Calu3 (cell line): ENCODE measurements at regions not wholly inside any gene's neighbourhood (a gene's known extent, or its start where the extent isn't known, plus 50 kb on each side); places are given as distances from the start of the nearest gene placed in this dataset.

Source experiments
- BruUV-seq: library from RNA; stranded (reverse); fragments of 400-500 nt; replicated peaks from 2 replicates; lab custom pipeline; 2021; lab: Mats Ljungman, UMichigan
- CTCF ChIA-PET: fragments of 300-600 bp; sonication (Branson Sonifier 250); formaldehyde crosslinking; loops from one replicate; lab custom pipeline; 2022; ENCODE audit warnings: antibody characterized with exemption; lab: Charles Lee
- DNase-seq: peaks from one replicate; pipeline ENCODE4 v3.0.0; 2022
- H3K27ac Mint-ChIP-seq: one replicate; pipeline ENCODE4 v1.8.0; 2022; ENCODE audit warnings: mixed read lengths; ENCODE audit not compliant: unreplicated experiment
- H3K27me3 Mint-ChIP-seq: one replicate; pipeline ENCODE4 v1.8.0; 2022; ENCODE audit warnings: mixed read lengths; ENCODE audit not compliant: unreplicated experiment
- H3K36me3 Mint-ChIP-seq: one replicate; pipeline ENCODE4 v1.8.0; 2022; ENCODE audit warnings: mild to moderate bottlenecking, moderate library complexity, mixed read lengths; ENCODE audit not compliant: insufficient read depth, unreplicated experiment
- H3K4me1 Mint-ChIP-seq: one replicate; pipeline ENCODE4 v1.8.0; 2022; ENCODE audit warnings: mild to moderate bottlenecking, low read depth, mixed read lengths; ENCODE audit not compliant: unreplicated experiment
- H3K4me3 Mint-ChIP-seq: one replicate; pipeline ENCODE4 v1.8.0; 2022; ENCODE audit warnings: mild to moderate bottlenecking, low read depth, moderate library complexity, mixed read lengths; ENCODE audit not compliant: unreplicated experiment
- H3K9me3 Mint-ChIP-seq: one replicate; pipeline ENCODE4 v1.8.0; 2022; ENCODE audit warnings: low read depth, mixed read lengths; ENCODE audit not compliant: unreplicated experiment
- CTCF ChIP-seq: fragments of 200-600 bp; IDR thresholded peaks from one replicate; pipeline ENCODE4 v1.8.0; 2022; ENCODE audit warnings: antibody characterized with exemption; ENCODE audit not compliant: unreplicated experiment
- intact Hi-C: fragments of 100-400 bp; cut with micrococcal nuclease; formaldehyde crosslinking; loops from one replicate; pipeline ENCODE4 v1.10.0; 2022; ENCODE audit not compliant: unreplicated experiment

DNA sequence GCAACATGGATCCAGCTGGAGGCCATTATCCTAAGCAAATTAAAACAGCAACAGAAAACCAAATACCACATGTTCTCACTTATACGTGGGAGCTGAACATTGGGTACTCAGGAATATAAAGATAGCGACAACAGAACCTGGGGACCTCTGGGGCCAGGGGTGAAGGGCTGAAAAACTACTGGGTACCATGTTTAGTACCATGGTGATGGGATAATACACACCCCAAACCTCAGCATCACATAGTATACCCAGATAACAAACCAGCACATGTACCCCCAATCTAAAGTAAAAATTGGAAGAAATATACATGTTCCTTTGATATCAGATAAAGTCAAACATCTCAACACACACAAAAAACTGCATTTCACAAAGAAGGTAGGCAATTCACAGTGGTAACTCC lies 876.2 kb downstream of the TBL1XR1 start:
- no TSS peak for BruUV-seq
- CTCF ChIA-PET = no interaction called here
- intact Hi-C loops = no loop called here
- Mint-ChIP-seq H3K4me1 (no peaks in the 10 kb centered on the region), H3K36me3 (no peaks in the 10 kb centered on the region), H3K27ac (no peak overlapping the region), H3K27me3 (no peaks in the 10 kb centered on the region), H3K9me3 (peaks cover 6% of the 10 kb centered on the region), H3K4me3 (no peak overlapping the region)
- DNase-seq = no peak
- no peak for TF ChIP-seq CTCF

GRCh38 chr3:176313426-176313825 lies 883.9 kb downstream of the TBL1XR1 start:
- no peak overlapping the region for H3K4me3 Mint-ChIP-seq
- no peak overlapping the region for H3K27ac Mint-ChIP-seq
- H3K4me1 Mint-ChIP-seq = no peaks in the 10 kb centered on the region
- H3K36me3 Mint-ChIP-seq = no peaks in the 10 kb centered on the region
- no peaks in the 10 kb centered on the region for H3K9me3 Mint-ChIP-seq
- H3K27me3 Mint-ChIP-seq = no peaks in the 10 kb centered on the region
- no TSS peak for BruUV-seq
- intact Hi-C loops = no loop called here
- CTCF ChIA-PET = interaction anchor here (1.3 kb wide), 1 partner anchor 9 kb away, joined by 6 read pairs; no protein-coding TSS in a partner anchor
- no peak for TF ChIP-seq CTCF
- DNase-seq = no peak

DNA sequence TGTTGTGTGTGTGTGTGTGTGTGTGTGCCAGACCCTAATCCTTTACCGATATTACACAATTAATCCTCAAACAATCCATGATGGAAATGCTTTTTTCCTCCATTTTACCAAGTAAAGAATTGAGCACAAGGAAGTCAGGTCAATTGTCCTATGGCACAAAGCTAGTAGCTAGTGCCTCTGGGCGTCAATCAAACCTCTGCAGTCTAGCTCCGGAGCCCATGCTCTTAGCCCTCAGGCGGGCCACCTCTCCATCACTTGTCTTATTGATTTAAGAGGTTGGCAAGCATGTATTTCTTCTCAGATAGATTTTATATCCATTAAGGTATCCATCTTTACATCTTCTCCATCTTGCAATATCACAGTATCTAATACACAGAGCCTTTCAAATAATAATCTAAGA lies 886.6 kb downstream of the TBL1XR1 start:
- DNase-seq = no peak
- H3K36me3 Mint-ChIP-seq = no peaks in the 10 kb centered on the region
- intact Hi-C loops = no loop called here

DNA sequence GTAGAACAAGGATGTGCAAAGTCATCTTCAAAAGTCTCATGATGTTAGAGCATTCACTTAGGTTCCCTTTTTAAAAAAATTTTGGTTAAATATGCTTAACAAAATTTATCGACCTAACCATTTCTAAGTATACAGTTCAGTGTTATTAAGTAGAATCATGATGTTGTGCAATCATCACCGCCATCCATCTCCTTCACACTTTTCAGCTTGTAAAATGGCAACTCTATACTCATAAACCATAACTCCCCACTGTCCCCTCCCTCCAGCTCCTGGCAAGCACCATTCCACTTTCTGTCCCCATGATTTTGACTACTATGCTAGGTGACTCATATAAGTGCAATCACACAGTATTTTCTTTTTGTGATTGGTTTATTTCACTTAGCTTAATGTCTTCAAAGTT lies 895.0 kb downstream of the TBL1XR1 start:
- no peaks in the 10 kb centered on the region for H3K9me3 Mint-ChIP-seq
- CTCF ChIA-PET = no interaction called here
- H3K4me1 Mint-ChIP-seq = no peaks in the 10 kb centered on the region
- no peak overlapping the region for H3K4me3 Mint-ChIP-seq
- BruUV-seq = no TSS peak
- no peak for DNase-seq
- intact Hi-C loops = no loop called here
- no peaks in the 10 kb centered on the region for H3K36me3 Mint-ChIP-seq
- no peak for TF ChIP-seq CTCF
- H3K27me3 Mint-ChIP-seq = no peaks in the 10 kb centered on the region
- no peak overlapping the region for H3K27ac Mint-ChIP-seq

More for the DNA sequence above, 886.6 kb downstream of the TBL1XR1 start:
- BruUV-seq = no TSS peak
- TF ChIP-seq CTCF = no peak
- H3K4me3 Mint-ChIP-seq = no peak overlapping the region
- CTCF ChIA-PET = no interaction called here
- H3K9me3 Mint-ChIP-seq = no peaks in the 10 kb centered on the region
- H3K4me1 Mint-ChIP-seq = no peaks in the 10 kb centered on the region
- no peak overlapping the region for H3K27ac Mint-ChIP-seq
- no peaks in the 10 kb centered on the region for H3K27me3 Mint-ChIP-seq
